ENCODE measurements at regions not wholly inside any gene's neighbourhood (a gene's known extent, or its start where the extent isn't known, plus 50 kb on each side); places are given as distances from the start of the nearest gene placed in this dataset.
"Not testable (repeated sequence)": the region's sequence is repeated elsewhere in the genome, so short reads cannot be mapped to it uniquely, and the experiment has no call there.

- H3K27me3 ChIP-seq: no peaks in the 10 kb centered on the region
- intact Hi-C loops (cut with DNase I; ENCODE audit: low total_unique reads): no loop called here
- H3K27ac ChIP-seq: no peak overlapping the region
- no peaks in the 10 kb centered on the region for H3K36me3 ChIP-seq
- no peaks in the 10 kb centered on the region for H3K9me3 ChIP-seq
- no peaks in the 10 kb centered on the region for H3K4me1 ChIP-seq
- no peak for DNase-seq
- TF ChIP-seq POLR2A (IDR thresholded peaks at IDR 0.05) (no peak), CTCF (IDR thresholded peaks at IDR 0.05 in 4 of 5, conservative IDR thresholded peaks at IDR 0.05 in 1 of 5) (no peak)
- no peak overlapping the region for H3K4me3 ChIP-seq
- ATAC-seq: no peak
- in situ Hi-C loops (cut with MboI; ENCODE audit: low sequenced_read_pairs in 4 of 4): no loop called here
Measured at GRCh38 chr18:70578480-70578879, 289.6 kb downstream of the SOCS6 start.

GRCh38 chr18:70577023-70577420 is 288.2 kb downstream of the SOCS6 start:
- intact Hi-C loops (cut with DNase I; ENCODE audit: low total_unique reads): no loop called here
- H3K9me3 ChIP-seq: no peaks in the 10 kb centered on the region
- H3K4me1 ChIP-seq: no peaks in the 10 kb centered on the region
- no peak overlapping the region for H3K27ac ChIP-seq
- H3K36me3 ChIP-seq: no peaks in the 10 kb centered on the region
- in situ Hi-C loops (cut with MboI; ENCODE audit: low sequenced_read_pairs in 4 of 4): no loop called here
- no peak for TF ChIP-seq POLR2A (IDR thresholded peaks at IDR 0.05)
- no peak for TF ChIP-seq CTCF (IDR thresholded peaks at IDR 0.05 in 4 of 5, conservative IDR thresholded peaks at IDR 0.05 in 1 of 5)
- H3K27me3 ChIP-seq: no peaks in the 10 kb centered on the region
- no peak for DNase-seq
- no peak overlapping the region for H3K4me3 ChIP-seq
- ATAC-seq: no peak

GRCh38 chr18:70576276-70577022 is 287.6 kb downstream of the SOCS6 start:
- H3K4me1 ChIP-seq: no peaks in the 10 kb centered on the region
- no peak overlapping the region for H3K27ac ChIP-seq
- H3K27me3 ChIP-seq: no peaks in the 10 kb centered on the region
- in situ Hi-C loops (cut with MboI; ENCODE audit: low sequenced_read_pairs in 4 of 4) (no loop called here), intact Hi-C loops (cut with DNase I; ENCODE audit: low total_unique reads) (no loop called here)
- no peaks in the 10 kb centered on the region for H3K36me3 ChIP-seq
- ATAC-seq (no peak), DNase-seq (no peak)
- no peak overlapping the region for H3K4me3 ChIP-seq
- H3K9me3 ChIP-seq: no peaks in the 10 kb centered on the region
- TF ChIP-seq CTCF (IDR thresholded peaks at IDR 0.05 in 4 of 5, conservative IDR thresholded peaks at IDR 0.05 in 1 of 5) (no peak), POLR2A (IDR thresholded peaks at IDR 0.05) (no peak)

GRCh38 chr18:70574951-70575350 is 286.1 kb downstream of the SOCS6 start:
- H3K4me3 ChIP-seq; H3K4me1 ChIP-seq; DNase-seq; ATAC-seq; intact Hi-C loops (cut with DNase I; ENCODE audit: low total_unique reads); H3K27me3 ChIP-seq; H3K36me3 ChIP-seq; in situ Hi-C loops (cut with MboI; ENCODE audit: low sequenced_read_pairs in 4 of 4); H3K9me3 ChIP-seq; H3K27ac ChIP-seq: not testable (repeated sequence)

GRCh38 chr18:70569647-70570046 is 280.8 kb downstream of the SOCS6 start:
- intact Hi-C loops (cut with DNase I; ENCODE audit: low total_unique reads); DNase-seq; ATAC-seq; H3K27me3 ChIP-seq; H3K27ac ChIP-seq; H3K4me1 ChIP-seq; H3K36me3 ChIP-seq; H3K4me3 ChIP-seq; in situ Hi-C loops (cut with MboI; ENCODE audit: low sequenced_read_pairs in 4 of 4); H3K9me3 ChIP-seq: not testable (repeated sequence)

GRCh38 chr18:70559446-70559845 is 270.6 kb downstream of the SOCS6 start:
- no peak for DNase-seq
- H3K4me3 ChIP-seq: no peak overlapping the region
- in situ Hi-C loops (cut with MboI; ENCODE audit: low sequenced_read_pairs in 4 of 4) (no loop called here), intact Hi-C loops (cut with DNase I; ENCODE audit: low total_unique reads) (no loop called here)
- no peak for ATAC-seq
- TF ChIP-seq POLR2A (IDR thresholded peaks at IDR 0.05) (no peak), CTCF (IDR thresholded peaks at IDR 0.05 in 4 of 5, conservative IDR thresholded peaks at IDR 0.05 in 1 of 5) (no peak)
- H3K27ac ChIP-seq: no peak overlapping the region
- no peaks in the 10 kb centered on the region for H3K9me3 ChIP-seq
- no peaks in the 10 kb centered on the region for H3K36me3 ChIP-seq
- H3K4me1 ChIP-seq: no peaks in the 10 kb centered on the region
- H3K27me3 ChIP-seq: no peaks in the 10 kb centered on the region
